GM12892 (cell line): ENCODE measurements at regions not wholly inside any gene's neighbourhood (a gene's known extent, or its start where the extent isn't known, plus 50 kb on each side); places are given as distances from the start of the nearest gene placed in this dataset.

Experiments used
- POLR2A ChIP-seq: IDR thresholded peaks from 2 replicates; pipeline ENCODE4 v1.6.1; 2011; ENCODE audit warnings: low read depth, low read length, control low read depth
- POLR2AphosphoS5 ChIP-seq: IDR thresholded peaks from 2 replicates; pipeline ENCODE4 v1.6.1; 2011; ENCODE audit warnings: low read depth, low read length, control low read depth
- TAF1 ChIP-seq: IDR thresholded peaks from 2 replicates; pipeline ENCODE4 v1.6.1; 2011; ENCODE audit warnings: low read depth, mild to moderate bottlenecking, control low read depth, low read length, borderline replicate concordance

- TF ChIP-seq POLR2A (no peak), TAF1 (no peak), POLR2AphosphoS5 (no peak)
Measured at GRCh38 chr22:27132400-27132799, 475.0 kb downstream of the MIAT start.
